ENCODE measurements at regions not wholly inside any gene's neighbourhood (a gene's known extent, or its start where the extent isn't known, plus 50 kb on each side); places are given as distances from the start of the nearest gene placed in this dataset.

DNA sequence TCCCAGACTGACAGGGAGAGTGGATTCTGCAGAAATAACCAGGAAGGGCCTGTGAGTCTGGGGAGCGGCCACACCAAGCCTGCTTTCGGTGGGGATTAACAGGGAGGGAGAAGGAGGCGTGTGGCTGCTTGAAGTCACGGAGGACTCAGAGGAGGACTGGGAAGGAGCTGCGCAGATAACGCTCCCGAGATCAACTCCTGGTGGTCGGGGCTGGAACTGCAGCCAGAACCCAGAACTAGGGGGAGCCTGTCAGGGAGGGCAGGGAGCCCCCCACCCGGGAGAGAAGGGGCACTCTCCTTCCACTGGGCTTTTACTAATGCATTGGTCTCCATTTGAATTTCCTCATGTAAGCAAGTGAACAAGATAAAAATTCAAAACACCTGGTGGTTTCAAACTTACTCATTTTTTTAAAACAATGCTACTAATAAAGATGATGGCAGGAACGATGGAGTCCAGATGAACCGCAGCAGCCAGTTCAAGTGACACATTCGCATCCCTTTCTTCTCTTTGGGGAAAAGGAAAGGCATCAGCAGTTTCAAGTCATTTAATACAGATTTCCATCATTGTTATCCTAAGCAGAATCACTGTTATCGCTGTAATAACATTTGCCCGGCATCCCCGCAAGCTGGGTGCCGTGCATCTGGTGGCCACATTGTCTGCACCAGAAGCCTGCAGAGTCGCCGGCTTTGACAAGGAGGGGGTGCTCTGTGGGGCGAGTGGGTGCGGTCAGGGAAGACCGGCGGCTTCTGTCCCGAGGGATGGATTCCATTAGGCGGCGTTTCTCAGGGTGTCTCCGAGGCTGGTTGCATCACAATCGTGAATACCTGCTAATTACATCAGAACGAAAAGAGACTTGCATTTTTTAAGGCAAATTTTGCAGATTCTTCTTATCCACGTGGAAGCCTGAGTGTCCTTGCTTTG lies 183.0 kb downstream of the FOXL1 start:
- Histone ChIP-seq H3K27ac (ENCODE audit: low read depth, low read length, poor library complexity, severe bottlenecking) (no peak overlapping the region), H3K9me3 (ENCODE audit: low read length) (no peaks in the 10 kb centered on the region), H4K20me1 (ENCODE audit: insufficient read depth, low read length) (no peaks in the 10 kb centered on the region), H3K9me2 (ENCODE audit: insufficient read depth, low read length) (no peaks in the 10 kb centered on the region), H3K4me1 (ENCODE audit: insufficient read depth, low read length, poor library complexity, severe bottlenecking) (no peaks in the 10 kb centered on the region), H3K4me2 (ENCODE audit: low read length) (no peak overlapping the region), H3K36me3 (ENCODE audit: insufficient read depth, low read length) (no peaks in the 10 kb centered on the region), H3K4me3 (ENCODE audit: low read depth, low read length, poor library complexity, severe bottlenecking) (no peak overlapping the region), H2AFZ (ENCODE audit: low read length) (no peak overlapping the region), H3K79me2 (ENCODE audit: insufficient read depth, low read depth, low read length) (no peaks in the 10 kb centered on the region)
- peak; percentile 19 for DNase-seq (ENCODE audit: low spot score)
- ChIA-PET CTCF (ENCODE audit: unreplicated experiment) (no interaction called here), POLR2A (no interaction called here)
- TF ChIP-seq EZH2phosphoT487 (IDR thresholded peaks at IDR 0.05; ENCODE audit: borderline replicate concordance, low read depth, low read length): no peak
- TF ChIP-seq, protein P1, sequence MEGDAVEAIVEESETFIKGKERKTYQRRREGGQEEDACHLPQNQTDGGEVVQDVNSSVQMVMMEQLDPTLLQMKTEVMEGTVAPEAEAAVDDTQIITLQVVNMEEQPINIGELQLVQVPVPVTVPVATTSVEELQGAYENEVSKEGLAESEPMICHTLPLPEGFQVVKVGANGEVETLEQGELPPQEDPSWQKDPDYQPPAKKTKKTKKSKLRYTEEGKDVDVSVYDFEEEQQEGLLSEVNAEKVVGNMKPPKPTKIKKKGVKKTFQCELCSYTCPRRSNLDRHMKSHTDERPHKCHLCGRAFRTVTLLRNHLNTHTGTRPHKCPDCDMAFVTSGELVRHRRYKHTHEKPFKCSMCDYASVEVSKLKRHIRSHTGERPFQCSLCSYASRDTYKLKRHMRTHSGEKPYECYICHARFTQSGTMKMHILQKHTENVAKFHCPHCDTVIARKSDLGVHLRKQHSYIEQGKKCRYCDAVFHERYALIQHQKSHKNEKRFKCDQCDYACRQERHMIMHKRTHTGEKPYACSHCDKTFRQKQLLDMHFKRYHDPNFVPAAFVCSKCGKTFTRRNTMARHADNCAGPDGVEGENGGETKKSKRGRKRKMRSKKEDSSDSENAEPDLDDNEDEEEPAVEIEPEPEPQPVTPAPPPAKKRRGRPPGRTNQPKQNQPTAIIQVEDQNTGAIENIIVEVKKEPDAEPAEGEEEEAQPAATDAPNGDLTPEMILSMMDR (conservative IDR thresholded peaks at IDR 0.05; ENCODE audit: low read length): peak; percentile 78
- BruUV-seq (replicated peaks): no TSS peak
- intact Hi-C loops (cut with micrococcal nuclease; ENCODE audit: unreplicated experiment): loop anchor here (5.0 kb wide), 1 partner anchor 199 kb away; no protein-coding TSS in a partner anchor

DNA sequence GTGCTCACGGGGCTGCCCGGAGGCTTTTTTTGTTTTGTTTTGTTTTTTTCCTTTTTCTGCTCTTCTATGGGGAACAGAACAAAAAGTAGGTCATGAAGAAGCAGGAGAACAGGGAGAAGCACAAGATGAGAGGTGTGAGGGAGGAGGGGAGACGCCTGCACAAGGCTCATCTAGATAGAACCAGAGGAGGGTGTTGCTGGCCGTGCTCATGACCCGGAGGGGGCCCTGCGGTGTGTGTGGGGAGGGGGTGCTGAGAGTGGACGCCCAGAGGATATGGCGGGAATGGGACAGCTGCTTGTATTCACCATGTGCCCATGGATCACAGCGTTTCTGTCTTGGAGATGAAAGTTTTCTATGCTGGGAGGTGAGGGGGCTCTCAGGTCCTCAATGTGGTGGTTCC lies 183.7 kb downstream of the FOXL1 start:
- intact Hi-C loops (cut with micrococcal nuclease; ENCODE audit: unreplicated experiment): loop anchor here (5.0 kb wide), 1 partner anchor 200 kb away; no protein-coding TSS in a partner anchor
- CTCF ChIA-PET (ENCODE audit: unreplicated experiment): no interaction called here

More for the DNA sequence above, 183.7 kb downstream of the FOXL1 start:
- TF ChIP-seq, protein P1 (conservative IDR thresholded peaks at IDR 0.05; ENCODE audit: low read length): no peak
- no TSS peak for BruUV-seq (replicated peaks)
- POLR2A ChIA-PET: no interaction called here
- Histone ChIP-seq H3K27ac (ENCODE audit: low read depth, low read length, poor library complexity, severe bottlenecking) (no peak overlapping the region), H3K9me3 (ENCODE audit: low read length) (no peaks in the 10 kb centered on the region), H3K4me1 (ENCODE audit: insufficient read depth, low read length, poor library complexity, severe bottlenecking) (no peaks in the 10 kb centered on the region), H2AFZ (ENCODE audit: low read length) (no peak overlapping the region), H4K20me1 (ENCODE audit: insufficient read depth, low read length) (no peaks in the 10 kb centered on the region), H3K4me3 (ENCODE audit: low read depth, low read length, poor library complexity, severe bottlenecking) (no peak overlapping the region), H3K9me2 (ENCODE audit: insufficient read depth, low read length) (no peaks in the 10 kb centered on the region), H3K4me2 (ENCODE audit: low read length) (no peak overlapping the region), H3K36me3 (ENCODE audit: insufficient read depth, low read length) (no peaks in the 10 kb centered on the region), H3K79me2 (ENCODE audit: insufficient read depth, low read depth, low read length) (no peaks in the 10 kb centered on the region)
- no peak for DNase-seq (ENCODE audit: low spot score)

All from OCI-LY7 (cell line).